ENCODE measurements at regions not wholly inside any gene's neighbourhood (a gene's known extent, or its start where the extent isn't known, plus 50 kb on each side); places are given as distances from the start of the nearest gene placed in this dataset.

DNA sequence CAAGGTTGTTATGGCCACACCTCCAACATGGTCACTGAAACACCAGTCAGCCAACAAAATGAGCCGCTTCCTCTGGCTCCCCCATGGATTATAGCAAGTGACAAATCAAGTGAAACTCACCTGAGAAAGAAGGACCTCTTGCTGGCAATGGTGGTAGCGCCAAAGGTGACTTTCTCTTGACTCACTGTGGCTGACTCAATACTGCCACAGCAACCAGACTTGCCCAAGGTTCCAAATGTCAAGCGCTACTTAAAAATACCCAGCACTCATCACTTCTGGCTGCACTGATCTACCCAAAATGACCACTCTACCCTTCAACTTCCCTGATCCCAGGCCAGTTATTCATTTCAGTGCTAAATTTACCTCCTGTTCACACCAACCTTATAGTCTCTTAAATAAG is 495.5 kb downstream of the FOXO1 start:
- TF ChIP-seq, protein P1, sequence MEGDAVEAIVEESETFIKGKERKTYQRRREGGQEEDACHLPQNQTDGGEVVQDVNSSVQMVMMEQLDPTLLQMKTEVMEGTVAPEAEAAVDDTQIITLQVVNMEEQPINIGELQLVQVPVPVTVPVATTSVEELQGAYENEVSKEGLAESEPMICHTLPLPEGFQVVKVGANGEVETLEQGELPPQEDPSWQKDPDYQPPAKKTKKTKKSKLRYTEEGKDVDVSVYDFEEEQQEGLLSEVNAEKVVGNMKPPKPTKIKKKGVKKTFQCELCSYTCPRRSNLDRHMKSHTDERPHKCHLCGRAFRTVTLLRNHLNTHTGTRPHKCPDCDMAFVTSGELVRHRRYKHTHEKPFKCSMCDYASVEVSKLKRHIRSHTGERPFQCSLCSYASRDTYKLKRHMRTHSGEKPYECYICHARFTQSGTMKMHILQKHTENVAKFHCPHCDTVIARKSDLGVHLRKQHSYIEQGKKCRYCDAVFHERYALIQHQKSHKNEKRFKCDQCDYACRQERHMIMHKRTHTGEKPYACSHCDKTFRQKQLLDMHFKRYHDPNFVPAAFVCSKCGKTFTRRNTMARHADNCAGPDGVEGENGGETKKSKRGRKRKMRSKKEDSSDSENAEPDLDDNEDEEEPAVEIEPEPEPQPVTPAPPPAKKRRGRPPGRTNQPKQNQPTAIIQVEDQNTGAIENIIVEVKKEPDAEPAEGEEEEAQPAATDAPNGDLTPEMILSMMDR (IDR thresholded peaks at IDR 0.05) = no peak
- DNase-seq = no peak

DNA sequence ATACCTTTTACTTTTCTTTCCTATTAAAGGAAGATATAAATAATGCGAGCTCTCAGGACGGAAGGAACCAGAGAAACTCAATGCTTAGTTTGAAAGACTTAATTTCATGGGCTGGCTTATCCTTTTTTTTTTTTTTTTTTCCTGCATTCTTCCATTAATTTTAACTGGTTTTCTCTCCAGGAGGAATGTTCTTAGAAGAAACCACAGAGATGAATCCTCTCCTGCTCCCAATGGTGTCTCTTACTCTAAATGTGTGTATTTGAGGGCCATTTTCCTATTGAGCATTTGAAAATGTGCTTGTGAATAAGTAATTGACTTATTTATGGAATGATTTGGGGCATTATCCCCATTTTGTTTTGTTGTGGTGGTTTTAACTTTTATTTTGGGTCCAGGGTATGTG is 494.9 kb downstream of the FOXO1 start:
- 97% methylated on average over 2 of the region's 2 CpGs for WGBS, 2 donors
- intact Hi-C loops (cut with DNase I) = no loop called here

More for the DNA sequence above, 495.5 kb downstream of the FOXO1 start:
- Histone ChIP-seq H3K4me3 (no peak overlapping the region), H3K27me3 (peaks cover 0 to 8% (median 0%) of the 10 kb centered on the region in 7 donors), H3K36me3 (no peaks in the 10 kb centered on the region), H3K27ac (no peak overlapping the region), H3K9me3 (no peaks in the 10 kb centered on the region), H3K4me1 (peaks cover 0 to 13% (median 4%) of the 10 kb centered on the region in 9 donors)
- peak in 7 of 8 donors; percentile 44 to 94 (median 80) for ATAC-seq
- intact Hi-C loops (cut with DNase I) = no loop called here
- 72 to 86% methylated on average over 3 of the region's 3 CpGs for WGBS, 2 donors

DNA sequence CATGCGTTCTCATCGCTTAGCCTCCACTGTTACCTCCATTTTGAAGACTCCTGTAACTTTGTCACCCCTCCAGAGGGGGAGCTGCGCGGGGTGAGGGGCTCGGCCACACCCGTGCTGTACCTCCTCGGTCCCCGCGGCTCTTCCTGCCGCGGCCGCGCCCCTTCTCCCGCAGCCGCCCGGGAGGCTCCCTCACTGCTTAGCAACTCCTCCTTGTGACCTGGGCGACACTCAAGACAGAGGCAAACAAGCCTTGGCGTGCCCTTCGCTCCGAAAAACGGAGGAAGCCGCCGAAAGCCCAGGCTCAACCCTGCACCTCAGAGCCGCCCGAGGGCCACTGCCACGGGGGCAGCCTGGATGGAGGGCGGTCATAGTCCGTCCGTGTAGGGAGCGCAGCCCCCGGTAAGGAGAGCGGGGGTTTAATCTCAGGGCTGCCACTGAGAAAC is 494.3 kb downstream of the FOXO1 start:
- no peaks in the 10 kb centered on the region for H3K36me3 ChIP-seq
- WGBS, 2 donors = 36 to 42% methylated on average over 32 of the region's 32 CpGs
- intact Hi-C loops (cut with DNase I) = no loop called here
- H3K4me3 ChIP-seq = no peak overlapping the region
- no peak overlapping the region for H3K27ac ChIP-seq
- peaks cover 0 to 13% (median 4%) of the 10 kb centered on the region in 9 donors for H3K4me1 ChIP-seq
- TF ChIP-seq, protein P1 (IDR thresholded peaks at IDR 0.05) = no peak
- peaks cover 0 to 8% (median 0%) of the 10 kb centered on the region in 7 donors for H3K27me3 ChIP-seq
- H3K9me3 ChIP-seq = no peaks in the 10 kb centered on the region
- DNase-seq (no peak), ATAC-seq (peak in 5 of 8 donors; percentile 9 to 45 (median 16))

More for the DNA sequence above, 494.9 kb downstream of the FOXO1 start:
- H3K9me3 ChIP-seq = no peaks in the 10 kb centered on the region
- ATAC-seq (no peak), DNase-seq (no peak)
- peaks cover 0 to 13% (median 4%) of the 10 kb centered on the region in 9 donors for H3K4me1 ChIP-seq
- H3K27ac ChIP-seq = no peak overlapping the region
- no peaks in the 10 kb centered on the region for H3K36me3 ChIP-seq
- TF ChIP-seq, protein P1 (IDR thresholded peaks at IDR 0.05) = no peak
- peaks cover 0 to 8% (median 0%) of the 10 kb centered on the region in 7 donors for H3K27me3 ChIP-seq
- no peak overlapping the region for H3K4me3 ChIP-seq

DNA sequence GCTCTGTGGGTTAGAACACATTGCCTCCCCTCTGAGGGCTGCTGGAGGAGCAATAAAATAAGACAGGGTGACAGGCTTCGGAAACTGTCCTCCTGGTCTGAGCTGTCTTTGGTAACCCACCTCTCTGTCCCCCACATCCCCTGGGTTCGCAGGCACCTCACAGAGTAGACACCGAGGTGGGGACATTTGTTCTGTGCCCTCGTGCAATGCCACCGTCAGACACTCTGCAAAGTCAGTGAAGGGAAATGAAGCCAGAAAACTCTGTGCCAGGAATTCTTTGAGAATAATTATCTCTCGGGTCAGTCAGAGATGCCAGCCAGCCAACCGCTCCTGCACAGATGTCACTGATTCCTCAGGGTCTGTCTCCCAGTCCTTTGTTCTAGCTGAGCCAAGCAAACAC is 493.6 kb downstream of the FOXO1 start:
- H3K4me3 ChIP-seq = no peak overlapping the region
- no peak overlapping the region for H3K27ac ChIP-seq
- TF ChIP-seq, protein P1 (IDR thresholded peaks at IDR 0.05) = no peak
- H3K27me3 ChIP-seq = peaks cover 0 to 8% (median 0%) of the 10 kb centered on the region in 7 donors
- intact Hi-C loops (cut with DNase I) = no loop called here
- DNase-seq (no peak), ATAC-seq (peak in 6 of 8 donors; percentile 26 to 66 (median 48))
- WGBS, 2 donors = 71% methylated on average over 7 of the region's 7 CpGs
- H3K9me3 ChIP-seq = no peaks in the 10 kb centered on the region
- H3K36me3 ChIP-seq = no peaks in the 10 kb centered on the region
- H3K4me1 ChIP-seq = peaks cover 0 to 13% (median 4%) of the 10 kb centered on the region in 9 donors

All from heart right ventricle (tissue), 16 donors.